MM.1S (cell line): ENCODE measurements at regions not wholly inside any gene's neighbourhood (a gene's known extent, or its start where the extent isn't known, plus 50 kb on each side); places are given as distances from the start of the nearest gene placed in this dataset.
"Not testable (repeated sequence)": the region's sequence is repeated elsewhere in the genome, so short reads cannot be mapped to it uniquely, and the experiment has no call there.

Experiments
- DNase-seq: peaks from one replicate; pipeline ENCODE4 v3.0.0-alpha.2; 2015
- H2AFZ ChIP-seq: fragments of 300-600 bp; sonication (generic); 2 replicates; pipeline ENCODE4 v1.6.0; 2016; ENCODE audit warnings: antibody characterized with exemption, low read length
- H3F3A ChIP-seq: fragments of 300-600 bp; sonication (generic); 2 replicates; pipeline ENCODE4 v1.6.1; 2016; ENCODE audit warnings: mild to moderate bottlenecking, antibody characterized with exemption, low read length, moderate library complexity, mixed read lengths; ENCODE audit not compliant: insufficient read depth
- H3K27ac ChIP-seq: fragments of 300-600 bp; sonication (generic); 2 replicates; pipeline ENCODE4 v1.5.1; 2016; ENCODE audit warnings: mild to moderate bottlenecking, low read length
- H3K27me3 ChIP-seq: fragments of 300-600 bp; sonication (generic); replicated peaks from 2 replicates; pipeline ENCODE4 v1.6.0; 2016; ENCODE audit warnings: low read length; ENCODE audit not compliant: insufficient read depth
- H3K36me3 ChIP-seq: fragments of 300-600 bp; sonication (generic); replicated peaks from 2 replicates; pipeline ENCODE4 v1.6.1; 2016; ENCODE audit warnings: mild to moderate bottlenecking, low read length, mixed read lengths; ENCODE audit not compliant: insufficient read depth
- H3K4me1 ChIP-seq: fragments of 300-600 bp; sonication (generic); 2 replicates; pipeline ENCODE4 v1.6.1; 2016; ENCODE audit warnings: low read length, mixed read lengths
- H3K4me2 ChIP-seq: fragments of 300-600 bp; sonication (generic); 2 replicates; pipeline ENCODE4 v1.6.0; 2016; ENCODE audit warnings: low read depth, low read length
- H3K4me3 ChIP-seq: fragments of 300-600 bp; sonication (generic); 2 replicates; pipeline ENCODE4 v1.5.1; 2016; ENCODE audit warnings: low read length, mixed read lengths
- H3K79me2 ChIP-seq: fragments of 300-600 bp; sonication (generic); 2 replicates; pipeline ENCODE4 v1.6.1; 2016; ENCODE audit warnings: mixed run types, low read length, mixed read lengths
- H3K9ac ChIP-seq: fragments of 300-600 bp; sonication (generic); 2 replicates; pipeline ENCODE4 v1.6.1; 2016; ENCODE audit warnings: low read length, mixed read lengths
- H3K9me2 ChIP-seq: fragments of 300-600 bp; sonication (generic); replicated peaks from 2 replicates; pipeline ENCODE4 v1.6.1; 2016; ENCODE audit warnings: mild to moderate bottlenecking, low read length, mixed read lengths; ENCODE audit not compliant: insufficient read depth
- H3K9me3 ChIP-seq: fragments of 300-600 bp; sonication (generic); replicated peaks from 2 replicates; pipeline ENCODE4 v1.6.1; 2016; ENCODE audit warnings: mild to moderate bottlenecking, low read length, mixed read lengths; ENCODE audit not compliant: insufficient read depth
- H4K20me1 ChIP-seq: fragments of 300-600 bp; sonication (generic); 2 replicates; pipeline ENCODE4 v1.6.1; 2016; ENCODE audit warnings: mild to moderate bottlenecking, low read length, moderate library complexity, mixed read lengths; ENCODE audit not compliant: insufficient read depth
- CTCF ChIP-seq: fragments of 300-600 bp; sonication (generic); IDR thresholded peaks from 2 replicates; pipeline ENCODE4 v1.5.1; 2016; ENCODE audit warnings: antibody characterized with exemption, low read length, mixed read lengths
- EZH2 ChIP-seq: fragments of 300-600 bp; sonication (generic); optimal IDR thresholded peaks from 2 replicates; pipeline ENCODE3; 2017; ENCODE audit warnings: low read depth, mild to moderate bottlenecking, antibody characterized with exemption, low read length, mixed read lengths
- EZH2phosphoT487 ChIP-seq: fragments of 300-600 bp; sonication (generic); IDR thresholded peaks from 2 replicates; pipeline ENCODE4 v1.6.1; 2018; ENCODE audit warnings: antibody characterized with exemption, low read length

- no peak overlapping the region for H2AFZ ChIP-seq
- no peak overlapping the region for H3K9ac ChIP-seq
- H3K36me3 ChIP-seq, result no peaks in the 10 kb centered on the region
- H3K4me3 ChIP-seq, result no peak overlapping the region
- TF ChIP-seq CTCF (no peak), EZH2phosphoT487 (no peak), EZH2 (no peak)
- H3K9me3 ChIP-seq, result no peaks in the 10 kb centered on the region
- no peak overlapping the region for H3K4me2 ChIP-seq
- H3K27me3 ChIP-seq, result no peaks in the 10 kb centered on the region
- no peaks in the 10 kb centered on the region for H3F3A ChIP-seq
- no peak for DNase-seq
- H3K4me1 ChIP-seq, result no peaks in the 10 kb centered on the region
- no peak overlapping the region for H3K27ac ChIP-seq
- no peaks in the 10 kb centered on the region for H3K9me2 ChIP-seq
- H4K20me1 ChIP-seq, result no peaks in the 10 kb centered on the region
- H3K79me2 ChIP-seq, result no peaks in the 10 kb centered on the region
These were observed 335.1 kb downstream of the IZUMO3 start for GRCh38 chr9:24210641-24211040.

- H3K9me2 ChIP-seq, result no peaks in the 10 kb centered on the region
- no peaks in the 10 kb centered on the region for H3K9me3 ChIP-seq
These were observed 355.7 kb downstream of the IZUMO3 start for GRCh38 chr9:24189986-24190385.

GRCh38 chr9:24180572-24180971 lies 354.5 kb upstream of the ELAVL2 start:
- not testable (repeated sequence) for DNase-seq, H3F3A ChIP-seq, H3K36me3 ChIP-seq, H3K4me3 ChIP-seq, H3K27me3 ChIP-seq, H3K4me2 ChIP-seq, H3K9me2 ChIP-seq, H3K4me1 ChIP-seq, H3K9ac ChIP-seq, H3K27ac ChIP-seq, H3K79me2 ChIP-seq, H2AFZ ChIP-seq, H4K20me1 ChIP-seq, H3K9me3 ChIP-seq

More at GRCh38 chr9:24189986-24190385, 355.7 kb downstream of the IZUMO3 start:
- no peak overlapping the region for H3K27ac ChIP-seq
- no peaks in the 10 kb centered on the region for H4K20me1 ChIP-seq
- TF ChIP-seq CTCF (no peak), EZH2phosphoT487 (no peak), EZH2 (no peak)
- H3K4me1 ChIP-seq, result no peaks in the 10 kb centered on the region
- no peaks in the 10 kb centered on the region for H3K27me3 ChIP-seq
- DNase-seq, result no peak
- no peaks in the 10 kb centered on the region for H3K36me3 ChIP-seq
- no peak overlapping the region for H3K4me2 ChIP-seq
- no peaks in the 10 kb centered on the region for H3K79me2 ChIP-seq
- no peak overlapping the region for H3K9ac ChIP-seq
- no peak overlapping the region for H2AFZ ChIP-seq
- no peaks in the 10 kb centered on the region for H3F3A ChIP-seq
- H3K4me3 ChIP-seq, result no peak overlapping the region

GRCh38 chr9:24144796-24145195 lies 318.8 kb upstream of the ELAVL2 start:
- Histone ChIP-seq H3K27ac (no peak overlapping the region), H3K4me3 (no peak overlapping the region), H4K20me1 (no peaks in the 10 kb centered on the region), H3K9me3 (no peaks in the 10 kb centered on the region), H3K9ac (no peak overlapping the region), H2AFZ (no peak overlapping the region), H3K4me2 (no peak overlapping the region), H3K36me3 (no peaks in the 10 kb centered on the region), H3K4me1 (no peaks in the 10 kb centered on the region), H3K79me2 (no peaks in the 10 kb centered on the region), H3K9me2 (no peaks in the 10 kb centered on the region), H3F3A (no peaks in the 10 kb centered on the region), H3K27me3 (no peaks in the 10 kb centered on the region)
- no peak for DNase-seq
- no peak for TF ChIP-seq EZH2
- no peak for TF ChIP-seq EZH2phosphoT487
- TF ChIP-seq CTCF, result no peak

GRCh38 chr9:24135072-24135471 lies 309.0 kb upstream of the ELAVL2 start:
- H3K9me3 ChIP-seq, H3K4me3 ChIP-seq, H2AFZ ChIP-seq, H3K9ac ChIP-seq, H3K36me3 ChIP-seq, H3K27ac ChIP-seq, H3K27me3 ChIP-seq, H3K9me2 ChIP-seq, H3K4me1 ChIP-seq, H3K79me2 ChIP-seq, DNase-seq, H3F3A ChIP-seq, H4K20me1 ChIP-seq, H3K4me2 ChIP-seq: not testable (repeated sequence)
